ENCODE measurements at regions not wholly inside any gene's neighbourhood (a gene's known extent, or its start where the extent isn't known, plus 50 kb on each side); places are given as distances from the start of the nearest gene placed in this dataset.

GRCh38 chr6:43890197-43891062, 120.4 kb downstream of the VEGFA start:
- no peak for TF ChIP-seq CTCF (IDR thresholded peaks at IDR 0.05)
- no peak for TF ChIP-seq POLR2A (IDR thresholded peaks at IDR 0.05)
